ENCODE measurements at regions not wholly inside any gene's neighbourhood (a gene's known extent, or its start where the extent isn't known, plus 50 kb on each side); places are given as distances from the start of the nearest gene placed in this dataset.

DNA sequence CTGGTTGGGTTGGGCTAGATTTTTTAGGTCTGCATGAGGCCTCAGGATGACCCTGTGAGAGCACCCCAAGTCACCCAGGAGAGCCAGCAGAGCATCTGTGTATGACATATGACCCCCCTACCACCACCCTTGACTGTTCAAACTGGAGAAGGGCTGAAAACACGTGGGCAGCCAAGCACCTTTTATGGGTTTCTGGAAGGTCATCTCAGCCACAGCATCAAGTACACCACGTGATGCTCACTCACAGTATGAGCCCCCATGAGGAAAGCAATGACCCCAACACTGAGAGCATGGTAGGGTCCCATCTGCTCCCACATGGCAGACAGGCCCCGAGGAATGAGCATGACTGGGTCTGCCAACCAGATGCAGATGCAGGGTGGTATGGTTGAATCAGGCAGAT, 149.4 kb upstream of the GDF10 start:
- Histone ChIP-seq H3K4me3 (ENCODE audit: low read length) (no peak overlapping the region), H3F3A (ENCODE audit: insufficient read depth, low read length, poor library complexity, severe bottlenecking) (no peaks in the 10 kb centered on the region), H3K9me3 (ENCODE audit: low read length) (no peaks in the 10 kb centered on the region), H4K20me1 (ENCODE audit: insufficient read depth) (no peaks in the 10 kb centered on the region), H3K4me2 (ENCODE audit: low read length) (no peak overlapping the region), H2AFZ (ENCODE audit: low read depth, low read length) (no peak overlapping the region), H3K36me3 (ENCODE audit: insufficient read depth, low read length) (no peaks in the 10 kb centered on the region), H3K79me2 (replicated peaks; ENCODE audit: insufficient read depth, low read length) (no peaks in the 10 kb centered on the region), H3K27ac (ENCODE audit: low read length) (no peak overlapping the region), H3K9ac (ENCODE audit: low read length) (no peak overlapping the region), H3K9me2 (ENCODE audit: insufficient read depth, low read length) (no peaks in the 10 kb centered on the region), H3K27me3 (ENCODE audit: insufficient read depth, low read depth, low read length) (no peaks in the 10 kb centered on the region)
- TF ChIP-seq EP300 (conservative IDR thresholded peaks at IDR 0.05; ENCODE audit: poor library complexity, severe bottlenecking) (no peak), EZH2 (IDR thresholded peaks at IDR 0.05; ENCODE audit: borderline replicate concordance, insufficient read depth, low read length, poor library complexity, severe bottlenecking) (no peak), SMC3 (conservative IDR thresholded peaks at IDR 0.05; ENCODE audit: poor library complexity) (no peak), POLR2AphosphoS5 (IDR thresholded peaks at IDR 0.05) (no peak), RAD21 (conservative IDR thresholded peaks at IDR 0.05) (no peak), TAF1 (IDR thresholded peaks at IDR 0.05; ENCODE audit: low read depth) (no peak), MXI1 (conservative IDR thresholded peaks at IDR 0.05; ENCODE audit: poor library complexity, severe bottlenecking) (no peak)
- TF ChIP-seq, protein P1, sequence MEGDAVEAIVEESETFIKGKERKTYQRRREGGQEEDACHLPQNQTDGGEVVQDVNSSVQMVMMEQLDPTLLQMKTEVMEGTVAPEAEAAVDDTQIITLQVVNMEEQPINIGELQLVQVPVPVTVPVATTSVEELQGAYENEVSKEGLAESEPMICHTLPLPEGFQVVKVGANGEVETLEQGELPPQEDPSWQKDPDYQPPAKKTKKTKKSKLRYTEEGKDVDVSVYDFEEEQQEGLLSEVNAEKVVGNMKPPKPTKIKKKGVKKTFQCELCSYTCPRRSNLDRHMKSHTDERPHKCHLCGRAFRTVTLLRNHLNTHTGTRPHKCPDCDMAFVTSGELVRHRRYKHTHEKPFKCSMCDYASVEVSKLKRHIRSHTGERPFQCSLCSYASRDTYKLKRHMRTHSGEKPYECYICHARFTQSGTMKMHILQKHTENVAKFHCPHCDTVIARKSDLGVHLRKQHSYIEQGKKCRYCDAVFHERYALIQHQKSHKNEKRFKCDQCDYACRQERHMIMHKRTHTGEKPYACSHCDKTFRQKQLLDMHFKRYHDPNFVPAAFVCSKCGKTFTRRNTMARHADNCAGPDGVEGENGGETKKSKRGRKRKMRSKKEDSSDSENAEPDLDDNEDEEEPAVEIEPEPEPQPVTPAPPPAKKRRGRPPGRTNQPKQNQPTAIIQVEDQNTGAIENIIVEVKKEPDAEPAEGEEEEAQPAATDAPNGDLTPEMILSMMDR (IDR thresholded peaks at IDR 0.05; ENCODE audit: poor library complexity, severe bottlenecking) = no peak
- TF ChIP-seq, protein P2, sequence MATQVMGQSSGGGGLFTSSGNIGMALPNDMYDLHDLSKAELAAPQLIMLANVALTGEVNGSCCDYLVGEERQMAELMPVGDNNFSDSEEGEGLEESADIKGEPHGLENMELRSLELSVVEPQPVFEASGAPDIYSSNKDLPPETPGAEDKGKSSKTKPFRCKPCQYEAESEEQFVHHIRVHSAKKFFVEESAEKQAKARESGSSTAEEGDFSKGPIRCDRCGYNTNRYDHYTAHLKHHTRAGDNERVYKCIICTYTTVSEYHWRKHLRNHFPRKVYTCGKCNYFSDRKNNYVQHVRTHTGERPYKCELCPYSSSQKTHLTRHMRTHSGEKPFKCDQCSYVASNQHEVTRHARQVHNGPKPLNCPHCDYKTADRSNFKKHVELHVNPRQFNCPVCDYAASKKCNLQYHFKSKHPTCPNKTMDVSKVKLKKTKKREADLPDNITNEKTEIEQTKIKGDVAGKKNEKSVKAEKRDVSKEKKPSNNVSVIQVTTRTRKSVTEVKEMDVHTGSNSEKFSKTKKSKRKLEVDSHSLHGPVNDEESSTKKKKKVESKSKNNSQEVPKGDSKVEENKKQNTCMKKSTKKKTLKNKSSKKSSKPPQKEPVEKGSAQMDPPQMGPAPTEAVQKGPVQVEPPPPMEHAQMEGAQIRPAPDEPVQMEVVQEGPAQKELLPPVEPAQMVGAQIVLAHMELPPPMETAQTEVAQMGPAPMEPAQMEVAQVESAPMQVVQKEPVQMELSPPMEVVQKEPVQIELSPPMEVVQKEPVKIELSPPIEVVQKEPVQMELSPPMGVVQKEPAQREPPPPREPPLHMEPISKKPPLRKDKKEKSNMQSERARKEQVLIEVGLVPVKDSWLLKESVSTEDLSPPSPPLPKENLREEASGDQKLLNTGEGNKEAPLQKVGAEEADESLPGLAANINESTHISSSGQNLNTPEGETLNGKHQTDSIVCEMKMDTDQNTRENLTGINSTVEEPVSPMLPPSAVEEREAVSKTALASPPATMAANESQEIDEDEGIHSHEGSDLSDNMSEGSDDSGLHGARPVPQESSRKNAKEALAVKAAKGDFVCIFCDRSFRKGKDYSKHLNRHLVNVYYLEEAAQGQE (IDR thresholded peaks at IDR 0.05; ENCODE audit: borderline replicate concordance) = no peak

DNA sequence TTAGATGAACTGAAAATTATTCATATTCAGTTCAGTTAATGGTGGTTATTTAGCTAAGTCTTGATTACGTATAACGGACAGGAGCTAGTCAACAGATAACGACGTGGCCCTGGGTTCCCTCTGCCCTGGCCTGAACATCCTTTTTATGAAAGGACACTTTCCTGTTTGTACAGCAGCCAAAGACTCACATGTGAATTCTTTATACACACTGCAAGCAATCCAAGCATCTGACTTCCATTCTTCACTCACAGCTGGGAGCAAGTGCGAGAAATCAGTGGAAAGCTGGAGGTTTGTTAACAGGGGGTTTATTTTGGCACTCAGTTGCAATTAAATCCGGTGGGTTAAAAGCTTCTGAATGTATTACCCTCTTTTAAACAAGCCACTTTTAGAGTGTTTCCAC, 148.1 kb upstream of the GDF10 start:
- Histone ChIP-seq H3K36me3 (ENCODE audit: insufficient read depth, low read length) (no peaks in the 10 kb centered on the region), H3K9me3 (ENCODE audit: low read length) (no peaks in the 10 kb centered on the region), H3K4me2 (ENCODE audit: low read length) (no peak overlapping the region), H3K27me3 (ENCODE audit: insufficient read depth, low read depth, low read length) (no peaks in the 10 kb centered on the region), H3K9me2 (ENCODE audit: insufficient read depth, low read length) (no peaks in the 10 kb centered on the region), H2AFZ (ENCODE audit: low read depth, low read length) (no peak overlapping the region), H3K79me2 (replicated peaks; ENCODE audit: insufficient read depth, low read length) (no peaks in the 10 kb centered on the region), H4K20me1 (ENCODE audit: insufficient read depth) (no peaks in the 10 kb centered on the region), H3K27ac (ENCODE audit: low read length) (no peak overlapping the region), H3K9ac (ENCODE audit: low read length) (no peak overlapping the region), H3K4me3 (ENCODE audit: low read length) (no peak overlapping the region), H3F3A (ENCODE audit: insufficient read depth, low read length, poor library complexity, severe bottlenecking) (no peaks in the 10 kb centered on the region)
- TF ChIP-seq EZH2 (IDR thresholded peaks at IDR 0.05; ENCODE audit: borderline replicate concordance, insufficient read depth, low read length, poor library complexity, severe bottlenecking) = no peak

DNA sequence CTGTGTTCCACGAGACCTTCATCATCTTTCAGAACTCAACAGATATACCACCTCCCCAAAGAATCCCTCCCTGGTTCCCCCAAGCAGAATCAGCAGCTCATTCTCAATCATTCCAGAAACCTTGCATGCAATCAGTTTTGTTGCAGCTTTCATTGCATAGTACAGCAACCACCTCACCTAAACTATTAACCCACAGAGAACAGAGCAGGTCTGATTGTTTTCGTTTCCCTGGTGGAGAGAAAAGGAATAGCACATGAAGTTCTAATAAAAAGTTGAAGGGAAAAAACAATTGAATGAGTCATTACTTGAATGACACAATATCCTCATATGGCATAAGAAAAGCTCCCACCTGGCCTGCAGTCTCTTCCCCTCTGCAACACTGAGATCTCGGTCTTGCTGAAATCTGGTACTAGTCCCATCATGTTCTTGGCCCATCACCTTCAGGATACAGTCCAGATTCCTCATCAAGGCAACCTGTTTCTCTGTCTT, 147.1 kb upstream of the GDF10 start:
- Histone ChIP-seq H2AFZ (ENCODE audit: low read depth, low read length) (no peak overlapping the region), H3F3A (ENCODE audit: insufficient read depth, low read length, poor library complexity, severe bottlenecking) (no peaks in the 10 kb centered on the region), H3K4me2 (ENCODE audit: low read length) (no peak overlapping the region), H3K36me3 (ENCODE audit: insufficient read depth, low read length) (no peaks in the 10 kb centered on the region), H3K9me3 (ENCODE audit: low read length) (no peaks in the 10 kb centered on the region), H3K4me3 (ENCODE audit: low read length) (no peak overlapping the region), H4K20me1 (ENCODE audit: insufficient read depth) (no peaks in the 10 kb centered on the region), H3K27ac (ENCODE audit: low read length) (no peak overlapping the region), H3K27me3 (ENCODE audit: insufficient read depth, low read depth, low read length) (no peaks in the 10 kb centered on the region), H3K9ac (ENCODE audit: low read length) (no peak overlapping the region), H3K79me2 (replicated peaks; ENCODE audit: insufficient read depth, low read length) (no peaks in the 10 kb centered on the region), H3K9me2 (ENCODE audit: insufficient read depth, low read length) (no peaks in the 10 kb centered on the region)
- TF ChIP-seq EP300 (conservative IDR thresholded peaks at IDR 0.05; ENCODE audit: poor library complexity, severe bottlenecking) (no peak), MXI1 (conservative IDR thresholded peaks at IDR 0.05; ENCODE audit: poor library complexity, severe bottlenecking) (no peak), RAD21 (conservative IDR thresholded peaks at IDR 0.05) (no peak), SMC3 (conservative IDR thresholded peaks at IDR 0.05; ENCODE audit: poor library complexity) (no peak), TAF1 (IDR thresholded peaks at IDR 0.05; ENCODE audit: low read depth) (no peak), EZH2 (IDR thresholded peaks at IDR 0.05; ENCODE audit: borderline replicate concordance, insufficient read depth, low read length, poor library complexity, severe bottlenecking) (no peak), POLR2AphosphoS5 (IDR thresholded peaks at IDR 0.05) (no peak)
- TF ChIP-seq, protein P2 (IDR thresholded peaks at IDR 0.05; ENCODE audit: borderline replicate concordance) = no peak
- TF ChIP-seq, protein P1 (IDR thresholded peaks at IDR 0.05; ENCODE audit: poor library complexity, severe bottlenecking) = no peak

All from neural cell (in vitro differentiated cells).